H1 (cell line): ENCODE measurements at regions not wholly inside any gene's neighbourhood (a gene's known extent, or its start where the extent isn't known, plus 50 kb on each side); places are given as distances from the start of the nearest gene placed in this dataset.

Experiments used
- MAX ChIP-seq: IDR thresholded peaks from 2 replicates; pipeline ENCODE4 v1.6.1; 2012; ENCODE audit warnings: inconsistent platforms
- POLR2AphosphoS5 ChIP-seq: IDR thresholded peaks from 2 replicates; pipeline ENCODE4 v1.6.1; 2011; ENCODE audit warnings: low read depth, low read length
- USF2 ChIP-seq: IDR thresholded peaks from 2 replicates; pipeline ENCODE4 v1.6.1; 2011; ENCODE audit warnings: low read length, improper control_type of control experiment

- no peak for TF ChIP-seq MAX
- TF ChIP-seq USF2: no peak
- no peak for TF ChIP-seq POLR2AphosphoS5
Observed at GRCh38 chr12:97753332-97753731, 290.7 kb downstream of the RMST start.
